ENCODE measurements at regions not wholly inside any gene's neighbourhood (a gene's known extent, or its start where the extent isn't known, plus 50 kb on each side); places are given as distances from the start of the nearest gene placed in this dataset.
"Not testable (repeated sequence)": the region's sequence is repeated elsewhere in the genome, so short reads cannot be mapped to it uniquely, and the experiment has no call there.

- no peak for DNase-seq (ENCODE audit: low spot score)
Observed at GRCh38 chr6:144955859-144956258, 670.7 kb downstream of the UTRN start.

DNA sequence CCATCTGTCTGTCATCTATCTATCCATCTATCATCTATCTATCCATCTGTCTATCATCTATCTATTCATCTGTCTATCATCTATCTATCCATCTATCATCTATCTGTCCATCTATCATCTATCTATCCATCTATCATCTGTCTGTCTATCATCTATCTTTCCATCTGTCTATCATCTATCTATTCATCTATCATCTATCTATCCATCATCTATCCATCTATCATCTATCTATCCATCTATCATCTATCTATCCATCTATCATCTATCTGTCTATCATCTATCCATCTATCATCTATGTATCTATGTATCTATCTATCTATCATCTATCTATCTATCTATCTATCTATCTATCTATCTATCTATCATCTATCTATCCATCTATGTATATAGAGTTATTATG is 671.6 kb downstream of the UTRN start:
- not testable (repeated sequence) for DNase-seq (ENCODE audit: low spot score)

GRCh38 chr6:144957236-144957937 is 672.3 kb downstream of the UTRN start:
- DNase-seq (ENCODE audit: low spot score), result no peak

- DNase-seq (ENCODE audit: low spot score), result no peak
Observed at GRCh38 chr6:144969154-144969553, 684.0 kb downstream of the UTRN start.

GRCh38 chr6:144969602-144970272 is 684.6 kb downstream of the UTRN start:
- DNase-seq (ENCODE audit: low spot score), result no peak

- DNase-seq (ENCODE audit: low spot score), result peak; percentile 51
Observed at GRCh38 chr6:144977250-144977864, 692.2 kb downstream of the UTRN start.

DNA sequence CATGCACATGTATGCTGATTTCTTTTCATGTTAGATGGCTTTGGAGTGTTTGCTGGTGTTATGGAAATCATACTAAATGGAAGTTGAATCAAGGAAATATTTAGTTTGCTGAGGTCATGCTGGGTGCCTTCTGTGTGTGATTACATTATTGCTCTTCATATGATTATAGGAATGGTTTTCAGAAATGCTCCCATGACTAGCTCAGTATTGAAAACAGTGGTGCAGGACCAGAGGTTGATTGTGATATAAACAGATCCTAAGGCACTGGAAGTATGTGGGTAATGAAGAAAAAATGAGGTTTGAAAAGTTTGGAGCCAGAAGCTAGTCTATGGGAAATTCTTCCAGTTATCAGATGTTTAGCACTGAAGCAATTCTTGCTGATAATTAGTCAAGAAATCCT is 693.1 kb downstream of the UTRN start:
- DNase-seq (ENCODE audit: low spot score), result no peak

DNA sequence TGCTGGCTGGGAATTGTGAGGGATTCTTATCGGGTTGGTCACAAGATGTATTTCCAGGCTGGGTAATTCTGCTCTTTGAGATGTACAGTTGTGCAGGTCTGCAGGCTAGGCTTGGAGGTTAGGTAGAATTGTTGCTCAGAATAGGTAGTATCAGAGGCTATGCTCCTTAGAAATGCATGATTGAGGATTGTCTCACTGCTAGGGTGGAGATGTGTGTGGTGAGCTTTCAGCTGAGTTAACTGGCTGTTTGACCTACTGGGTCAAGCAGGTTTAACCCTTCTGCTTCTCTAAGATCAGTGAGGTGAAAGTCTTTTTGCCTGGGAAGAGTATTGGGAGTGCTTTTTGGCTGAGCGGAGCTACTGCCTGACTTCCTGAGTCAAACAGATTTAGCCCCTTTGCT is 701.1 kb downstream of the UTRN start:
- DNase-seq (ENCODE audit: low spot score), result no peak

- no peak for DNase-seq (ENCODE audit: low spot score)
Observed at GRCh38 chr6:144989319-144990107, 704.4 kb downstream of the UTRN start.

- no peak for DNase-seq (ENCODE audit: low spot score)
Observed at GRCh38 chr6:144990784-144991183, 705.6 kb downstream of the UTRN start.

DNA sequence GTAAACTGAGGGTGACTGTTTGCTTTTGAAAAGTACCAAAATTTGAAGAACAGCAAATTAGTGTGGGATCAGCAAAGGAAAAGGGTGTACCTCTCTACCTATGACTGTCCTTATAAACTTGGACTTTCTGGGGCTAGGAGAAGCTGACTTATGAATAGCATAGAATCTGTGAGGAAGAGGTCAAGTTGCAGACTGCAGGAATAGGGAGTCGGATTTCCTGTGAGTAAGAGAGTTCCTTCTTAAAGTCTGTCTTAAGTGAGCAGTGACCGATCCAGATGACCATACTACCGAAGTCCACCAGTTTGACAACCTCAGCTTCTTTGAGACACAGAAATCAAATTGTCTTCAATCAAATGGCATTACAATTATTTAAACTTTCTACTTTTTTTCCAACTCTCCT is 708.7 kb downstream of the UTRN start:
- no peak for DNase-seq (ENCODE audit: low spot score)

GRCh38 chr6:144997996-144998395 is 712.9 kb downstream of the UTRN start:
- no peak for DNase-seq (ENCODE audit: low spot score)

- no peak for DNase-seq (ENCODE audit: low spot score)
Observed at GRCh38 chr6:144999127-144999526, 714.0 kb downstream of the UTRN start.

GRCh38 chr6:145003145-145003544 is 718.0 kb downstream of the UTRN start:
- no peak for DNase-seq (ENCODE audit: low spot score)

- DNase-seq (ENCODE audit: low spot score), result no peak
Observed at GRCh38 chr6:145006914-145007313, 721.8 kb downstream of the UTRN start.

- no peak for DNase-seq (ENCODE audit: low spot score)
Observed at GRCh38 chr6:145008715-145009114, 723.6 kb downstream of the UTRN start.

GRCh38 chr6:145009711-145010110 is 724.6 kb downstream of the UTRN start:
- no peak for DNase-seq (ENCODE audit: low spot score)

GRCh38 chr6:145012039-145012662 is 723.2 kb downstream of the EPM2A start:
- DNase-seq (ENCODE audit: low spot score), result no peak

GRCh38 chr6:145015739-145016558 is 719.4 kb downstream of the EPM2A start:
- DNase-seq (ENCODE audit: low spot score), result no peak

- no peak for DNase-seq (ENCODE audit: low spot score)
Observed at GRCh38 chr6:145017051-145017450, 718.3 kb downstream of the EPM2A start.

DNA sequence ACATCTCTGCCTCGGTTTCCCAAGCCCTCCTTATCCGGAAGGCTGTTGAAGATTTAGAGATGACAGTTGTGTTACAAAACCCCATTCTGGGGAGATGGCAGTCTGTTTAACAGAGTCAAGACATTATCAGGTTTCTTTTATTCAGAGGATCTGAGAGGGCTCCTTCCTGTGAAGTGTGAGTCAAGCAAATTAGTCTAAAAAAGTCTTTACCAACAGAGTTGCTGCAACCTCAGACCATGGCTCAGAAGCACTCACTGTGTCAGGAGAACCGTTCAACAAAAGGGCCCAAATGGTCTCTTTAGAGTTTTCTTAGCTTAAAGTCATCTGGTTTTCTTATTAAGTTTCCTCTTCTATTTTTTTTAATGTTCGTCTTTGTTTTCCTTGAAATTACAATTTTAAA is 717.8 kb downstream of the EPM2A start:
- DNase-seq (ENCODE audit: low spot score), result no peak
